Endothelial cell of umbilical vein (primary cell): ENCODE measurements at regions not wholly inside any gene's neighbourhood (a gene's known extent, or its start where the extent isn't known, plus 50 kb on each side); places are given as distances from the start of the nearest gene placed in this dataset.

Source experiments
- BruUV-seq: library from RNA; stranded (reverse); fragments of 400-500 nt; replicated peaks from 2 replicates; lab custom pipeline; 2021; lab: Mats Ljungman, UMichigan
- CTCF ChIA-PET: fragments of 300-600, 350-600 bp; sonication (Branson Sonifier 250); formaldehyde crosslinking; loops from one replicate; lab custom pipeline; 2021; ENCODE audit warnings: antibody characterized with exemption, inconsistent platforms; lab: Charles Lee
- POLR2A ChIA-PET: fragments of 300-600, 350-600 bp; sonication (Branson Sonifier 250); formaldehyde crosslinking; loops from one replicate; lab custom pipeline; 2021; ENCODE audit warnings: antibody characterized with exemption, inconsistent platforms; lab: Charles Lee
- DNase-seq: peaks from one replicate; pipeline ENCODE4 v3.0.0-alpha.2; 2011; ENCODE audit warnings: low read depth, low spot score
- FAIRE-seq: peaks from 2 replicates; lab custom pipeline; 2011; peaks lifted over from hg19 to GRCh38; lab: Jason Lieb, UNC
- H2AFZ ChIP-seq: 2 replicates; pipeline ENCODE4 v1.6.0; 2012; ENCODE audit warnings: low read depth, low read length, control low read depth, inconsistent platforms
- H3K27ac ChIP-seq: 2 replicates; pipeline ENCODE4 v1.5.1; 2011; ENCODE audit warnings: low read depth, mild to moderate bottlenecking, control low read depth, low read length, moderate library complexity; ENCODE audit not compliant: insufficient read depth
- H3K27me3 ChIP-seq, 2 experiments: 2 replicates each; pipeline versions ENCODE4 v1.6.0 to v1.6.1; 2011; ENCODE audit warnings: low read length in 2 of 2, mixed read lengths in 1 of 2; ENCODE audit not compliant: control insufficient read depth in 2 of 2, insufficient read depth in 2 of 2
- H3K36me3 ChIP-seq, 2 experiments: 2 replicates in 1 of 2; 3 replicates in 1 of 2; pipeline ENCODE4 v1.5.1; 2011; ENCODE audit warnings: low read length in 2 of 2, mild to moderate bottlenecking in 1 of 2, moderate library complexity in 1 of 2; ENCODE audit not compliant: control insufficient read depth in 2 of 2, insufficient read depth in 2 of 2; ENCODE audit errors: extremely low read depth in 1 of 2
- H3K4me1 ChIP-seq: 3 replicates; pipeline ENCODE4 v1.5.1; 2011; ENCODE audit warnings: mild to moderate bottlenecking, low read length; ENCODE audit not compliant: control insufficient read depth, insufficient read depth; ENCODE audit errors: extremely low read depth
- H3K4me2 ChIP-seq: 2 replicates; pipeline ENCODE4 v1.6.1; 2011; ENCODE audit warnings: low read length, control low read depth, mixed read lengths; ENCODE audit not compliant: insufficient read depth
- H3K4me3 ChIP-seq, 3 experiments: fragments of 200-600 bp in 1 of 3; sonication (generic), shearing (Covaris generic) in 1 of 3; replicated peaks in 1 of 3; 2 replicates each; pipeline ENCODE4 v1.5.1; 2011 to 2016; ENCODE audit warnings: control low read depth in 3 of 3, low read length in 3 of 3, mild to moderate bottlenecking in 2 of 3, inconsistent platforms in 1 of 3, low read depth in 1 of 3, moderate library complexity in 1 of 3; ENCODE audit not compliant: insufficient read depth in 1 of 3
- H3K79me2 ChIP-seq: 2 replicates; pipeline ENCODE4 v1.6.0; 2012; ENCODE audit warnings: low read length, inconsistent platforms; ENCODE audit not compliant: control insufficient read depth, insufficient read depth
- H3K9ac ChIP-seq: replicated peaks from 2 replicates; pipeline ENCODE3; 2011; ENCODE audit warnings: low read length, control low read depth; ENCODE audit not compliant: insufficient read depth; ENCODE audit errors: extremely low read depth
- H3K9me1 ChIP-seq: replicated peaks from 3 replicates; pipeline ENCODE4 v1.6.0; 2011; ENCODE audit warnings: mild to moderate bottlenecking, low read length; ENCODE audit not compliant: control insufficient read depth, insufficient read depth; ENCODE audit errors: extremely low read depth
- H3K9me3 ChIP-seq: replicated peaks from 2 replicates; pipeline ENCODE4 v1.5.1; 2012; ENCODE audit warnings: low read length, inconsistent platforms; ENCODE audit not compliant: control insufficient read depth, insufficient read depth
- H4K20me1 ChIP-seq: replicated peaks from 2 replicates; pipeline ENCODE3; 2011; ENCODE audit warnings: mild to moderate bottlenecking, low read length; ENCODE audit not compliant: control insufficient read depth, insufficient read depth; ENCODE audit errors: extremely low read depth
- CTCF ChIP-seq, 2 donors: IDR thresholded peaks; 1 replicate in 1 of 2; 2 replicates in 1 of 2; pipeline ENCODE4 v1.5.1; 2011; ENCODE audit warnings: low read length in 2 of 2, mild to moderate bottlenecking in 2 of 2, moderate library complexity in 2 of 2, control low read depth in 1 of 2, inconsistent platforms in 1 of 2, low read depth in 1 of 2; ENCODE audit not compliant: insufficient read depth in 1 of 2; ENCODE audit errors: extremely low read depth in 1 of 2
- EZH2 ChIP-seq: IDR thresholded peaks from 2 replicates; pipeline ENCODE4 v1.6.1; 2012; ENCODE audit warnings: borderline replicate concordance, low read depth, mild to moderate bottlenecking, moderate library complexity, low read length, inconsistent platforms; ENCODE audit not compliant: severe bottlenecking
- FOS ChIP-seq: IDR thresholded peaks from 2 replicates; pipeline ENCODE4 v1.6.1; 2011; ENCODE audit warnings: mild to moderate bottlenecking, low read length, moderate library complexity, borderline replicate concordance; ENCODE audit not compliant: insufficient read depth
- GATA2 ChIP-seq: IDR thresholded peaks from 2 replicates; pipeline ENCODE4 v1.7.0; 2011; ENCODE audit warnings: low read depth, mild to moderate bottlenecking, moderate library complexity, mixed read lengths, low read length; ENCODE audit not compliant: insufficient read length, insufficient read depth
- JUN ChIP-seq: IDR thresholded peaks from 2 replicates; pipeline ENCODE4 v1.6.1; 2011; ENCODE audit warnings: borderline replicate concordance, low read depth; ENCODE audit not compliant: insufficient read length, insufficient read depth
- MAX ChIP-seq: IDR thresholded peaks from 2 replicates; pipeline ENCODE4 v1.6.1; 2011; ENCODE audit not compliant: insufficient read depth, insufficient read length
- MYC ChIP-seq: IDR thresholded peaks from one replicate; pipeline ENCODE4 v1.6.1; 2011; ENCODE audit warnings: mild to moderate bottlenecking, low read depth, low read length
- POLR2A ChIP-seq: IDR thresholded peaks from 2 replicates; pipeline ENCODE4 v1.6.1; 2012; ENCODE audit warnings: low read depth, mild to moderate bottlenecking, control low read depth, low read length
- POLR2AphosphoS5 ChIP-seq: IDR thresholded peaks from 2 replicates; pipeline ENCODE4 v1.6.1; 2012; ENCODE audit warnings: low read depth, mild to moderate bottlenecking, control low read depth, low read length, moderate library complexity; ENCODE audit not compliant: insufficient read depth
- dilution Hi-C: fragments of 300-500 bp; cut with MboI; formaldehyde crosslinking; loops from one replicate; pipeline ENCODE4 v1.15.0; 2019; ENCODE audit warnings: low sequenced_read_pairs; ENCODE audit not compliant: extremely low pct_ligation_motif_present
- intact Hi-C: fragments of 100-400 bp; cut with micrococcal nuclease; formaldehyde crosslinking; loops from one replicate; pipeline ENCODE4 v1.10.0; 2022

DNA sequence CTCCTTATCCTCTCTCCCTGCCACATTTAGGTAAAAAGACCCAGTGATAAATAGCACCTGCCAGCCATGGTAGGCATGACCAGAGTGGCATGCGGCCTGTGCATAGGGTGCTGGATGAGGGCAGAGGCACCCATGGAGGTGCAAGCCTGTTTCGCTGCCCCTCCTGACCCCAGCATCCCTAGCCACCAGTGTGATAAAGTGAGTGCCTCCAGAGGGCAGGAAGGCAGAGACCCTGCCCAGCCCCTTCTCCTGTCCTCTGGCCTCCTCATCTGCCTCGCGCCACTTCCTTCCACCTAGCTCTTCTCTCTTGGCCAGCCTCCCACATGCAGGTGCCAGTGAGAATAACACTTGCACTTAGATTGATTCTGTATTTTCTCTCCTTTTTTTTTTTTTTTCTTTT lies 108.3 kb upstream of the FUT8 start:
- no peaks in the 10 kb centered on the region for H3K9me3 ChIP-seq
- ChIA-PET CTCF (interaction anchor here (1.1 kb wide), 1 partner anchor 108 kb away, joined by 5 read pairs; the partner anchor contains the start of gene FUT8), POLR2A (no interaction called here)
- H2AFZ ChIP-seq, result no peak overlapping the region
- no peak overlapping the region for H3K9ac ChIP-seq
- no peaks in the 10 kb centered on the region for H3K27me3 ChIP-seq
- H3K4me3 ChIP-seq, result no peak overlapping the region
- no peaks in the 10 kb centered on the region for H3K79me2 ChIP-seq
- H3K9me1 ChIP-seq, result no peaks in the 10 kb centered on the region
- no peaks in the 10 kb centered on the region for H4K20me1 ChIP-seq
- no peak for TF ChIP-seq GATA2
- no peak for TF ChIP-seq POLR2A
- no peak for TF ChIP-seq POLR2AphosphoS5
- TF ChIP-seq EZH2, result no peak
- no peak for TF ChIP-seq JUN
- TF ChIP-seq MAX, result no peak
- no peak for TF ChIP-seq MYC
- no peaks in the 10 kb centered on the region for H3K4me1 ChIP-seq
- DNase-seq (no peak), FAIRE-seq (no peak)
- no peaks in the 10 kb centered on the region for H3K36me3 ChIP-seq
- no peak overlapping the region for H3K4me2 ChIP-seq
- BruUV-seq, result no TSS peak
- dilution Hi-C loops (no loop called here), intact Hi-C loops (no loop called here)
- no peak overlapping the region for H3K27ac ChIP-seq

- Histone ChIP-seq H3K9me1 (no peaks in the 10 kb centered on the region), H3K36me3 (no peaks in the 10 kb centered on the region), H3K79me2 (no peaks in the 10 kb centered on the region), H3K9ac (no peak overlapping the region), H2AFZ (no peak overlapping the region), H3K4me2 (no peak overlapping the region), H4K20me1 (no peaks in the 10 kb centered on the region), H3K27me3 (no peaks in the 10 kb centered on the region), H3K4me1 (no peaks in the 10 kb centered on the region), H3K27ac (no peak overlapping the region), H3K4me3 (no peak overlapping the region), H3K9me3 (no peaks in the 10 kb centered on the region)
- TF ChIP-seq MAX (no peak), CTCF (IDR thresholded peaks at IDR 0.05; ENCODE audit: extremely low read depth in 1 of 2, insufficient read depth in 1 of 2, low read depth in 1 of 2, low read length in 2 of 2) (no peak), GATA2 (no peak), FOS (no peak), MYC (no peak), EZH2 (no peak), POLR2A (no peak), POLR2AphosphoS5 (no peak), JUN (no peak)
- DNase-seq (no peak), FAIRE-seq (no peak)
- ChIA-PET CTCF (interaction anchor here (0.6 kb wide), 1 partner anchor 17 kb away, joined by 4 read pairs; no protein-coding TSS in a partner anchor), POLR2A (interaction anchor here (0.5 kb wide), 1 partner anchor 201 kb away, joined by 5 read pairs; no protein-coding TSS in a partner anchor)
- intact Hi-C loops, result no loop called here
- dilution Hi-C loops, result no loop called here
- no TSS peak for BruUV-seq
These were observed 107.6 kb upstream of the FUT8 start for GRCh38 chr14:65304963-65305362.
